Right lung (tissue), 2 donors: ENCODE measurements at regions not wholly inside any gene's neighbourhood (a gene's known extent, or its start where the extent isn't known, plus 50 kb on each side); places are given as distances from the start of the nearest gene placed in this dataset.
"Not testable (repeated sequence)": the region's sequence is repeated elsewhere in the genome, so short reads cannot be mapped to it uniquely, and the experiment has no call there.

ENCODE experiments used
- DNase-seq, 2 donors: peaks; one replicate each; pipeline ENCODE4 v3.0.0-alpha.2; 2013

DNA sequence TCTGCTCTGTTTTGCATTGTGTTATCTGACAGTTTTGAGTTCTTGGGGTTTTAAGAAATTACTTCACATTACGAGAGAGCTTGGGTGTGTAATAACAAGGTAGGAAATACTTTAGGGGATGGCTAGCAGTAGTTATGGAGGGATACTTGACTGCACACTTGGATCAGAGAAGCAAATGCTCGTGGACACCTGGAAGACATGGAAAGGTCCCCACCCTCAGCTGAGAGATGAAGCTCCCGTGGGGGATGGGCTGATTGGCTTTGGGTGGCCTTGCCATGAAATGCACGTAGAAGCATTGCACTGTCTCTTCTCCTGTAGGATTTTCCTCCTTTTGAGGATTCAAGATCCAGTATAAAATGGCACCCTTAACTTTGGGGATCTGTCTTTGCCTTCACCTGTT lies 61.5 kb upstream of the UNC93A start:
- no peak for DNase-seq

DNA sequence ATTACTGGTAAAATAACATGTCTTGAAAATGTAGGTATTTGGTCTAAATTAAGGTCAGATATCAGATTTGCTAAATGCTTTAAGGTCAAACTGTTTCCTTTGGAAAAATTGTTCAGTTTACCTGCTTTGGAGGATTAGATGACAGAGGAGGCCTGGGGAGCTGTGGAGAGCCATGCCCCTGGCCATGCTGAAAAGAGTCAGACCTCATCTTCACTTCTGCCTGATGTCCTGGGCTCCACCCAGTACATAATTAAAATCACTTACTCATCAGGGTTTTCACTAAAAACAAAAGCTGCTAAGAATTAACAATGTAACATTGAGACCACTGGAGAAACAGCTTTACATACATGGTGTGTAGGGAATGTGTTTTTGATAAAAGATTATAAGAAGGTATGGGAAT lies 60.8 kb upstream of the UNC93A start:
- DNase-seq = no peak

DNA sequence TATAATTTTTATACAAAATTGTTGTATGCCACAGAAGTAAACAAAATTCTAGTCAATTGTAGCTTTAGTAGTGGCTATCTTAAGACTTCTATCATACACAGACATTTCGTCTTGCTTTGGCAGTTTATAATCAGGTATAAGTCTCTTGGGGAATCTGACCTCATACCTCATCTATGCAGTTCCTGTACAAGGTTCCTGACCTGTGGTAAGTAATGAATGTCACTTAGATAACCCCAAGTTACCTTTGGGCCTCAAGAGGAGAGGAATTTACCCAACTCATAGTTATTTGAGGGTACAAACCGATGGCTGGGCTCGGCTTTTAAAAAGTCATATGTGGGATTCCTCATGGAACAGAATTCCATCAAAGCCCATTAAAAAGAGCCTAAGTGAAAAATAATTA lies 58.8 kb upstream of the UNC93A start:
- no peak for DNase-seq

DNA sequence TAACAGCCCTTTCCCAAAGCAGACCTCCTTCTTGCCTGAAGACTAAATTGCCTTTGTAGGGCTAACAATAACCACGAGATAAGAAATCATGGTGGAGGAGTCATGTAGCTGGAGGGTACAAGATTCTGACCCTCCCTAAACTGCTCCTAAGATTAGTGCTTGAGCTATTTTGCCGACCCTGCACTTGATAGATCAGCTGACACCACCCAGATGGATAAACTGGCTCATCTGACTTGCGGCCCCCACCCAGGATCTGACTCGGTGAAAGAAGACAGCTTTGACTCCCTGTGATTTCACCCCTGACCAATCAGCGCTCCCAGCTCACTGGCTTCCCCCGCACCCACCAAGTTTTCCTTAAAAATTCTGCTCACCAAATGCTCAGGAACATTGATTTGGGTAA lies 57.6 kb upstream of the UNC93A start:
- no peak for DNase-seq

DNA sequence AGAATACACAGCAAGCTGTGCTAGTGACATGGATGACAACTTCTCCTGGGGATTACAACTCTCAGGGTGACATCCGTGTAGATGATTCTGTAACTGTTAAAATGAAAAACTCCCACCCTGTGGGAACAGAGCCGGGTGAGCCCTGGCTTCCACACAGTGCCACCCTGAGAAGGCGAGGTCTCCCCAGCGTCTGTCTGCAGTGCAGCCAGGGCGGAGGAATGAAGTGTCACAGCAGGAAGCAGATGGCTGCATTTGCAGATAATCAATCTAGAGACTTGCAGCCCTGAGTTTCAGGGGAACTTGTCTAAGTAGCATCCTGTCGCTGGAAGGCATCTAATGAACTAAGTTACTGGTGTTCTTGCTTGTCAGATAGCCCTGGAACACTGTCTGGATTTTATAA lies 56.5 kb upstream of the UNC93A start:
- not testable (repeated sequence) for DNase-seq

DNA sequence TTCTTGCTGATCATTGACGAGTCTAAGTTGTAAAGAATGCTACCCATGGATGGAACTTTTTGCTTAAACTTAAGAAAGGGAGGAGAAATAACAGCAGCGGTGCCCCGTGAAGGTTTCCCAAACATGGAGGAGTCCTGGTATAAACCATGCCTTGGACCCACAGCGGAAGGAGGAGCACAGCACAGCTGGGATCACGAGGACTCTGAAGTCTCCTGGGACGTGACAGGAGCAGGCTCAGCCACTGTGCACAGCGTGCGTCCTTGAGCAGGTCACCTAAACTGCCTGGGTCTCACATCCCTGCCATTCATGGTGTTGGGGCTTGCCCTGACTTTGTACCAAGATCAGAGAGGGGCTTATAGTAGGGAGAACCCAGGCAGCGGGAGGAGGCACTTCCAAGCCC lies 56.1 kb upstream of the UNC93A start:
- DNase-seq = no peak

DNA sequence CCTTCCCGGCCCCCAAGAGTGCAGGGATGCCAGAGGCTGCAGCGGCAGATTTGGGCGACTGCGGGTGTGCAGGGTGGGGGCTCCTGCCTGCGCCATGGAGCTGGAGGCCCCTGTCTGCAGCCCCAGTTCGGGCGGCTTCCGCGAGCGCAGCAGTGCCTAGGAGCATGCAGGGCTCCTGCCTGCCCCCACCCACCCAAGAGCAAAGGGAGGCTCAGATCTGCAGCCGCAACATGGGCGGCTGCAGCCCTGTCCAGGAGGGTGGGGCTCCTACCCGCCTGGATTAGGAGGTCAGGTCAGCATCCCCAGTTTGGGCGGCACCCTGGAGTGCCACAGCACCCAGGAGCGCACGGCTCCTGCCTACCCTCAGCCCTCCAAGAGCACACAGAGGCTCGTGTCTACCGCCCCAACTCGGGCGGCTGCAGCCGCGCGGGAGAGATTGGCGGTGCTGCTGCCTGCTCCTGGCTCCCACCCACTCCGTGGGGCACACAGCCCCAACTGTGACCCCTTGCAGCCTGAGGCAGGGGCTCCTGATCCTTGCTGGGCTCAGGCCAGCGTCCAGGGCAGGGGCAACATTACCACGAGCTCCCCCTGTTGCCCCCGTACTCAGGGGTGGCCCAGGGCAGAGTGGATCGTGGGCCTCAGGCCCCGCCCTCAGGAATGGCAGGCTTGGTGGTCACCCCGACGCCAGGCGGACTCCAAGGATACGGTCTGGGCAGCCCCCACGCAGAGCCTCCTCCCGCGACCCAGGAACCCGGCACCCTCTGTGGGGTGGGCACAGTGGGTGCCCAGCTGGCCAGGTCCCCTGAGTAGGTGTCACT lies 55.5 kb upstream of the UNC93A start:
- no peak for DNase-seq

DNA sequence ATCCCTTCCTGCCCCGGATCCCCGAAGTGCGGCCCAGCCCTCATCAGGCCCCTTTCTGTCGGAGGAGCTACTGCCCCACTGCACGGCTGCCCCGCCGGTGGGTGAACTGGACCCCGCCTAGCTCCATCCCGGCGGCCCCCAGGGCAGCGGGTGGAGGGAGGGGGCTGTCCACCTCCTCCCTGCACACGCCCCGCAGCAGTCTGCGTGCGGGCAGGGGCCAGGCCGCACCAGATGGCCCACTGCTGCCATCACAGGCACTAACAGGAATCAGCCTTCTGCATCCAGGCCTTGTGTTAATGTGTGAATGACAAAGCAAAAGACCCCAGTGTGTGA lies 54.9 kb upstream of the UNC93A start:
- DNase-seq = no peak

DNA sequence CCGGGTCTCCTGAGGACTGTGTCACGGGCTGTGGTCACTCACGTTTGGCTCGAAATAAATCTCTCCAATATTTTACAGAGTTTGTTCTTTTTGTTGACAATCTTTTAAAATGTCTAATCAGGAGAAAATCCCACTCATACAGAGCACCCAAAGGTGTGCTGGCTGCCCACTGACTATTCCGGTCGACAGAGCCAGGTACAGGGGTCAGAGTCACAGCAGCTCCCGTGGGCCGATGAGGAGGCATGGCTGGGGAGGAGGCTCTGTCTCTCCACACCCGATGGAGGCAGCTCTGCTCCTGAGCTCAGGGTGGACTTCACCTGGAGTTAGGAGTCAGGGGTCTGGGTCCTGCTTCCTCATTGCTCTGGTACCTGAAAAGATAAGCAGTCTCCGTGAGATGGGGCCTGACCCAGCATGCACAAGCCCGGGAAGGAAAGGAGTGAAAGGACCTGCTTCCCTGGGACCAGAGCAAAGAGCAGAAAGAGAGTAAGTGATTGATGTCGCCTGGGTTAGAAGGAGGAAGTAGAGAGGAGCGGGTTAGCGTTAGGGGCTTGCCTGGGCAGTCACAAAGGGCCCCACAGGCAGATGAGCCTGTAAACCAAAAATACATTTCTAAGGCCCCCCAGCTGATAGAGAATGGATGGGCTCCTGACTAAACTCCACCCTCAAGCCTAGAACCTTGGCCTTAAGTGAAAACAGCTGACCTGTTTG lies 53.5 kb upstream of the UNC93A start:
- DNase-seq = no peak

DNA sequence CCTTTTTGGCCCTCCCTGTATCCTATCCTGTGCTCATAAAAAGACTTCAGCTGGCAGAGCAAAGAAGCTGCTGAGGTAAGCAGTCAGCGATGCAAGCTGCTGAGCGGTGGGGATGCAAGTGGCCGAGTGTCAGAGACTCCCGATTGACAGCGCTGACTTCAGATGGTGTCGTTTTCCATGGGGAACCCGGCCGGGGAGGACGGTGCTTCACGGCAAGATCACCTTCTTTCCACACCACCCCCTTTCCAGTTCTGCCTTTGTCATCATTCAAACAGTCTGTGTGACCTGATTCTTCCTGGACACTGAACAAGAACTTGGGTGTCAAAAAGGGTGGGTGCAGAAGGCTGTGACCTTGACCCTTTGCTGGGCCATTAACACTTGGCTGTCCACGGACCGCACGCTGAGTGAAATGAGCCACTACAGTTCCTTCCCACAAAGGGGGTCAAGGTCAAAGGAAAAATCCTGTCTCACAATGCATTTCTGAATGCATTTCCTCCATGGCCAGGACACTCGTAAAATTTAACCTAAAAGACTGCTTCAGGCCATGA lies 52.9 kb upstream of the UNC93A start:
- DNase-seq = no peak

DNA sequence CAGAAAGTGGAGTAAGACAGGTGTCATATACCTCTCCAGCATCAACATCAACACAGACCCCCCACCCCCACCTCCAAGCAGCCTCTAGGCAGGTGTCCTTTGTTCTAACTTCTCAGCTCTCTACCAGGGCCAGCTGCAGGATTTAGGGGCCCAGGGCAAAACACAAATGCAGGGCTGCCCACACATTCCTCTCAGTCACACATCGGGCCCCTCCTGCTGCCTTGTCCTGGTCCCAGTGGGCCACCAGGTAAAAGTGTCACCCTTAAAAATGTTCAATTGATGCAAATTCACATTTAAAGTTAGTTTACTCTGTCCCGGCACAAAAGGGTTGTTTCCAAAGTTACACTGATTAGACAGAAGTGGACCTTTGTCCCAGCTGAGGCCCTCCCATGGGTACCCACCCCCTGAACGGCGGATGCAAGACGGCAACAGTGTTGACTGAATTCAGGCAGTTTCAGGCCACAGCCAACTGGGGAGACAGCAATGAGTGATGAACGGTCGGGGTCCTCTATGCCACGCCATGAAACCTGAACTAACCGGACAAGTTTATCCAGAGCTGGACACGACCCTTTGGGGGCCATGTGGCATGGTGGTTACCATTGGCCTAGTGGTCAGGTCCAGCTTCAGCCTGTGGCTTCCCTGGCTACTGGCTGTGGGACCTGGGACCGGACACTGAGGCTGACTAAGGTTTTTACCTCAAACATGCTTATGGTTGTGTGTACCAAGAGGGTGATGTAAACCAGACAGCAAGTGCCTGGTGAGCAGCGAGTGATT lies 52.2 kb upstream of the UNC93A start:
- no peak for DNase-seq

DNA sequence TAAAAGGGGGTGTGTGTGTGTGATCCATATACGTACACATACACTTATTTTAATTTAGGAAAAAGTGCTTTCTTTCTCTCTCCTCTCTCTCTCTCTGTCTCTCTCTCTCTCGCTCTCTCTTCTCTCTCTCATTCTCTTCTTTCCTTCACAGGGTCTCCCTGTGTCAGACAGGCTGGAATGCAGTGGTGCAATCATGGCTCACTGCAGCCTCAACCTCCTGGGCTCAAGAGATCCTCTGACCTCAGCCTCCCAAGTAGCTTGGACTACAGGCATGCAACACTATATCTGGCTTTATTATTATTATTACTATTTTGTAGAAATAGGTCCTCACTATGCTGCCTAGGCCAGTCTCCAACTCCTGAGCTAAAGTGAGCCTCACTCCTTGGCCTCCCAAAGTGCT lies 51.6 kb upstream of the UNC93A start:
- DNase-seq = not testable (repeated sequence)

DNA sequence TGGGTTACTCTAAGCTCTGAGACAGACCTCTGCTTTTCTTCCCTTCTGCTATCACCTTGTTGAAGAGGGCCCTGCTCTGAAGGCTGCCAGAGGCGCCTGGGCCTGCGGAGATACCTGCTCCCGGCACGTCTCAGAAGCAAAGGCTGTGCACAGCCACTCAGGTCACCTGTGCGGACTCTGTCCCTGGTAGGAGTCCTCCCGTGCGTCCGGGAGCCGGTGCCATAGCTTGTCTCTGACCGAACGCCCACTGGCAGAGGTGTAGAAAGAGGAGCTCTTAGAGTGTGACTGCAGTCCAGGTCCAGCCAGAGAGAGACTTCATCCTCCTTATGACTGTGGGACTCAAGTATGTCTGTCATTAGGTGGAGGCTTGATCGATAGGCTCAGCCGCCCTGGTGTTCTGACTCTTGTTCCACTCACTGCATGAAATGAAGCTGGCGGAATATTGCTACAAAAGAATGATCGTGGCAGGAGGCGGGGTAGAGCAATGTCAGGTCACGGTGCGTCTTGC lies 51.0 kb upstream of the UNC93A start:
- no peak for DNase-seq
